ENCODE measurements at regions not wholly inside any gene's neighbourhood (a gene's known extent, or its start where the extent isn't known, plus 50 kb on each side); places are given as distances from the start of the nearest gene placed in this dataset.

GRCh38 chr6:164085091-164086075, 670.9 kb downstream of the QKI start (continued):
- TF ChIP-seq MAFK (IDR thresholded peaks at IDR 0.05; ENCODE audit: low read depth, low read length), result no peak

- no peak overlapping the region for H2BK15ac ChIP-seq (ENCODE audit: low read depth, low read length)
- H3K9ac ChIP-seq (ENCODE audit: low read depth, low read length), result no peak overlapping the region
- H2BK5ac ChIP-seq (ENCODE audit: low read depth, low read length, poor library complexity, severe bottlenecking), result no peak overlapping the region
- TF ChIP-seq, protein P1, sequence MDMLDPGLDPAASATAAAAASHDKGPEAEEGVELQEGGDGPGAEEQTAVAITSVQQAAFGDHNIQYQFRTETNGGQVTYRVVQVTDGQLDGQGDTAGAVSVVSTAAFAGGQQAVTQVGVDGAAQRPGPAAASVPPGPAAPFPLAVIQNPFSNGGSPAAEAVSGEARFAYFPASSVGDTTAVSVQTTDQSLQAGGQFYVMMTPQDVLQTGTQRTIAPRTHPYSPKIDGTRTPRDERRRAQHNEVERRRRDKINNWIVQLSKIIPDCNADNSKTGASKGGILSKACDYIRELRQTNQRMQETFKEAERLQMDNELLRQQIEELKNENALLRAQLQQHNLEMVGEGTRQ (IDR thresholded peaks at IDR 0.05; ENCODE audit: low read depth, low read length), result no peak
- TF ChIP-seq POLR2A (IDR thresholded peaks at IDR 0.05; ENCODE audit: low read depth, low read length) (no peak), RFX5 (IDR thresholded peaks at IDR 0.05; ENCODE audit: low read depth, low read length) (no peak), MXI1 (IDR thresholded peaks at IDR 0.05; ENCODE audit: borderline replicate concordance, low read depth, low read length) (no peak), NFE2L2 (IDR thresholded peaks at IDR 0.05; ENCODE audit: low read depth, low read length) (no peak), MAFK (IDR thresholded peaks at IDR 0.05; ENCODE audit: low read depth, low read length) (no peak), SMC3 (IDR thresholded peaks at IDR 0.05; ENCODE audit: low read depth, low read length) (no peak), CTCF (conservative IDR thresholded peaks at IDR 0.05; ENCODE audit: low read depth, low read length) (no peak), CEBPB (IDR thresholded peaks at IDR 0.05; ENCODE audit: low read depth, low read length) (no peak)
- no peak overlapping the region for H2AK5ac ChIP-seq (ENCODE audit: low read depth, low read length)
- no peak overlapping the region for H4K5ac ChIP-seq (ENCODE audit: low read depth, low read length)
- no peak overlapping the region for H4K91ac ChIP-seq (ENCODE audit: insufficient read depth, low read depth, low read length)
- in situ Hi-C loops (cut with MboI; ENCODE audit: low sequenced_read_pairs) (no loop called here), dilution Hi-C loops (cut with HindIII; ENCODE audit: low sequenced_read_pairs, unreplicated experiment) (no loop called here), intact Hi-C loops (cut with micrococcal nuclease) (no loop called here)
- WGBS, 2 experiments (ENCODE audit: extremely low coverage in 2 of 2, insufficient read length in 1 of 2), result 49% methylated on average over 5 of the region's 6 CpGs; no CpG with 5 or more reads in 1 of the 2 experiments
- H2AK9ac ChIP-seq (replicated peaks; ENCODE audit: low read depth, low read length, poor library complexity), result no peak overlapping the region
- no peak for DNase-seq
- POLR2A ChIA-PET (ENCODE audit: unreplicated experiment), result no interaction called here
- no peak overlapping the region for H2BK120ac ChIP-seq (ENCODE audit: low read depth, low read length)
- no peak overlapping the region for H2BK20ac ChIP-seq (ENCODE audit: low read depth, low read length)
- no peaks in the 10 kb centered on the region for H3K36me3 ChIP-seq (ENCODE audit: control insufficient read depth, insufficient read depth, low read length)
- CTCF ChIA-PET, result no interaction called here
- H4K20me1 ChIP-seq (ENCODE audit: insufficient read depth, low read length), result no peaks in the 10 kb centered on the region
- no peak overlapping the region for H4K8ac ChIP-seq (ENCODE audit: low read depth in 2 of 2, low read length in 2 of 2)
- no peak overlapping the region for H3K4ac ChIP-seq (ENCODE audit: low read depth, low read length)
- H3K9me3 ChIP-seq (ENCODE audit: control insufficient read depth, insufficient read depth, low read length), result peaks cover 37% of the 10 kb centered on the region
- no peaks in the 10 kb centered on the region for H3K9me1 ChIP-seq (ENCODE audit: insufficient read depth, low read length)
- H2AFZ ChIP-seq (replicated peaks; ENCODE audit: low read length, poor library complexity), result no peak overlapping the region
- no peak overlapping the region for H3K23ac ChIP-seq (ENCODE audit: low read depth, low read length)
- no peak overlapping the region for H3K4me3 ChIP-seq (ENCODE audit: insufficient read depth, low read depth, low read length)
- H3K18ac ChIP-seq (ENCODE audit: low read depth, low read length), result no peak overlapping the region
- no peaks in the 10 kb centered on the region for H3K79me1 ChIP-seq (ENCODE audit: low read depth in 1 of 2, low read length in 2 of 2)
- no peak overlapping the region for H3K27ac ChIP-seq (ENCODE audit: insufficient read depth, low read length)
- no TSS peak for BruUV-seq (replicated peaks)
- H3K56ac ChIP-seq (ENCODE audit: extremely low read depth, insufficient read depth, low read length), result no peak overlapping the region
- no peak overlapping the region for H3K4me2 ChIP-seq (ENCODE audit: low read depth, low read length)
- no peak for ATAC-seq (ENCODE audit: low read depth)
- no peak overlapping the region for H3K14ac ChIP-seq (replicated peaks; ENCODE audit: low read depth, low read length)
- no peaks in the 10 kb centered on the region for H3K4me1 ChIP-seq (ENCODE audit: control insufficient read depth, insufficient read depth, low read length)
- H3K27me3 ChIP-seq (ENCODE audit: control insufficient read depth, insufficient read depth, low read length), result no peaks in the 10 kb centered on the region
Observed at GRCh38 chr6:164079275-164079600, 664.7 kb downstream of the QKI start.

All from IMR-90 (cell line).